Fibroblast of villous mesenchyme (primary cell): ENCODE measurements at regions not wholly inside any gene's neighbourhood (a gene's known extent, or its start where the extent isn't known, plus 50 kb on each side); places are given as distances from the start of the nearest gene placed in this dataset.

Experiments
- DNase-seq: peaks from one replicate; pipeline ENCODE4 v3.0.0-alpha.2; 2010; ENCODE audit warnings: low read depth
- H3K4me3 ChIP-seq: 2 replicates; pipeline ENCODE4 v1.5.1; 2011; ENCODE audit warnings: low read depth, mild to moderate bottlenecking, low read length
- CTCF ChIP-seq: IDR thresholded peaks from 2 replicates; pipeline ENCODE4 v1.5.1; 2012; ENCODE audit warnings: low read depth, mild to moderate bottlenecking, low read length; ENCODE audit not compliant: insufficient read depth

GRCh38 chr13:31945202-31945961, 86.2 kb upstream of the FRY start:
- TF ChIP-seq CTCF: no peak
- DNase-seq: peak; percentile 76
- H3K4me3 ChIP-seq: peak overlapping the region; percentile 13

- DNase-seq: peak; percentile 62
- peak overlapping the region; percentile 13 for H3K4me3 ChIP-seq
These were observed 85.3 kb upstream of the FRY start for GRCh38 chr13:31946091-31946770.

GRCh38 chr13:31947105-31947504, 84.5 kb upstream of the FRY start:
- H3K4me3 ChIP-seq: peak overlapping the region; percentile 1
- DNase-seq: peak; percentile 50
- peak; percentile 21 for TF ChIP-seq CTCF

More at GRCh38 chr13:31946091-31946770, 85.3 kb upstream of the FRY start:
- no peak for TF ChIP-seq CTCF

GRCh38 chr13:31947506-31947905, 84.1 kb upstream of the FRY start:
- no peak for DNase-seq
- no peak for TF ChIP-seq CTCF
- peak overlapping the region; percentile 10 for H3K4me3 ChIP-seq

- no peak overlapping the region for H3K4me3 ChIP-seq
- no peak for DNase-seq
- no peak for TF ChIP-seq CTCF
These were observed 82.1 kb upstream of the FRY start for GRCh38 chr13:31949486-31949885.

GRCh38 chr13:31950111-31950815, 81.3 kb upstream of the FRY start:
- H3K4me3 ChIP-seq: no peak overlapping the region
- DNase-seq: no peak
- TF ChIP-seq CTCF: no peak
